LHCN-M2 (cell line): ENCODE measurements at regions not wholly inside any gene's neighbourhood (a gene's known extent, or its start where the extent isn't known, plus 50 kb on each side); places are given as distances from the start of the nearest gene placed in this dataset.
A peak's percentile ranks its signal among the peaks of the same experiment; 100 is the strongest.
"Not testable (repeated sequence)": the region's sequence is repeated elsewhere in the genome, so short reads cannot be mapped to it uniquely, and the experiment has no call there.

Experiments used
- DNase-seq: peaks from one replicate; pipeline ENCODE4 v3.0.0-alpha.2; 2012; ENCODE audit warnings: low read depth

- no peak for DNase-seq
Measured at GRCh38 chr13:97866751-97867150, 86.7 kb upstream of the IPO5 start.

GRCh38 chr13:97873398-97873797 lies 80.1 kb upstream of the IPO5 start:
- DNase-seq, result no peak

- no peak for DNase-seq
Measured at GRCh38 chr13:97875218-97875617, 78.3 kb upstream of the IPO5 start.

GRCh38 chr13:97875911-97876310 lies 77.6 kb upstream of the IPO5 start:
- no peak for DNase-seq

GRCh38 chr13:97878431-97879375 lies 74.8 kb upstream of the IPO5 start:
- peak; percentile 13 for DNase-seq

- DNase-seq, result peak; percentile 86
Measured at GRCh38 chr13:97879646-97880310, 73.7 kb upstream of the IPO5 start.

- DNase-seq, result no peak
Measured at GRCh38 chr13:97880311-97880675, 73.2 kb upstream of the IPO5 start.

- no peak for DNase-seq
Measured at GRCh38 chr13:97881556-97881955, 71.9 kb upstream of the IPO5 start.

GRCh38 chr13:97883396-97883795 lies 70.1 kb upstream of the IPO5 start:
- no peak for DNase-seq

GRCh38 chr13:97884707-97885468 lies 68.6 kb upstream of the IPO5 start:
- DNase-seq, result no peak

- DNase-seq, result no peak
Measured at GRCh38 chr13:97885641-97886040, 67.8 kb upstream of the IPO5 start.

GRCh38 chr13:97889803-97890202 lies 63.7 kb upstream of the IPO5 start:
- no peak for DNase-seq

GRCh38 chr13:97890573-97890972 lies 62.9 kb upstream of the IPO5 start:
- DNase-seq, result no peak

- not testable (repeated sequence) for DNase-seq
Measured at GRCh38 chr13:97891964-97892363, 61.5 kb upstream of the IPO5 start.

GRCh38 chr13:97892717-97893116 lies 60.8 kb upstream of the IPO5 start:
- peak; percentile 52 for DNase-seq

GRCh38 chr13:97895383-97895782 lies 58.1 kb upstream of the IPO5 start:
- DNase-seq, result no peak

- DNase-seq, result no peak
Measured at GRCh38 chr13:97896446-97896845, 57.0 kb upstream of the IPO5 start.

- DNase-seq, result no peak
Measured at GRCh38 chr13:97901716-97902115, 51.8 kb upstream of the IPO5 start.
